ENCODE measurements at regions not wholly inside any gene's neighbourhood (a gene's known extent, or its start where the extent isn't known, plus 50 kb on each side); places are given as distances from the start of the nearest gene placed in this dataset.

GRCh38 chr17:71412803-71413202 lies 708.0 kb upstream of the SOX9 start:
- Histone ChIP-seq H2BK120ac (replicated peaks; ENCODE audit: low read depth, low read length) (no peak overlapping the region), H3K4me3 (ENCODE audit: extremely low read depth in 1 of 4, insufficient read depth in 2 of 4, low read depth in 3 of 4, low read length in 4 of 4) (no peak overlapping the region), H4K8ac (ENCODE audit: extremely low read depth, insufficient read depth, low read length) (no peak overlapping the region), H2BK5ac (ENCODE audit: low read depth, low read length) (no peak overlapping the region), H3K27ac (ENCODE audit: low read depth, low read length) (no peak overlapping the region), H3K27me3 (replicated peaks in 1 of 4; ENCODE audit: control insufficient read depth in 3 of 4, extremely low read depth in 1 of 4, insufficient read depth in 3 of 4, low read length in 3 of 4) (no peaks in the 10 kb centered on the region), H3K4ac (replicated peaks; ENCODE audit: insufficient read length, low read depth, low read length) (no peak overlapping the region), H3K23me2 (ENCODE audit: low read depth, low read length) (no peaks in the 10 kb centered on the region), H2AFZ (ENCODE audit: low read length) (no peak overlapping the region), H4K5ac (ENCODE audit: insufficient read length, low read depth, low read length) (no peak overlapping the region), H2BK15ac (ENCODE audit: low read length) (no peak overlapping the region), H2AK5ac (ENCODE audit: low read depth, low read length) (no peak overlapping the region), H2BK12ac (ENCODE audit: low read depth, low read length) (no peak overlapping the region), H3K4me1 (replicated peaks in 1 of 4; ENCODE audit: control insufficient read depth in 3 of 4, insufficient read depth in 4 of 4, low read length in 3 of 4) (no peaks in the 10 kb centered on the region), H2BK20ac (ENCODE audit: low read length) (no peak overlapping the region), H4K91ac (replicated peaks; ENCODE audit: insufficient read length, low read length) (no peak overlapping the region), H3K23ac (ENCODE audit: insufficient read length) (no peak overlapping the region), H3K36me3 (ENCODE audit: control insufficient read depth in 2 of 4, insufficient read depth in 4 of 4, low read length in 3 of 4) (no peaks in the 10 kb centered on the region), H3K79me1 (ENCODE audit: low read depth, low read length) (no peaks in the 10 kb centered on the region), H3K18ac (ENCODE audit: extremely low read depth, low read length) (no peak overlapping the region), H3K79me2 (ENCODE audit: control insufficient read depth in 1 of 2, insufficient read depth in 2 of 2, low read length in 2 of 2) (no peaks in the 10 kb centered on the region), H3K56ac (replicated peaks; ENCODE audit: insufficient read length, low read depth, low read length) (no peak overlapping the region), H3K9ac (replicated peaks in 1 of 4; ENCODE audit: extremely low read depth in 1 of 4, low read depth in 3 of 4, low read length in 3 of 4) (no peak overlapping the region), H4K20me1 (replicated peaks in 1 of 2; ENCODE audit: control insufficient read depth in 1 of 2, insufficient read depth in 2 of 2, low read length in 2 of 2) (no peaks in the 10 kb centered on the region), H3K9me3 (ENCODE audit: insufficient read depth in 2 of 2, low read depth in 1 of 2, low read length in 1 of 2) (peaks cover 0 to 4% of the 10 kb centered on the region in 2 experiments; a peak in 1 of 4 replicates), H3K4me2 (ENCODE audit: insufficient read depth in 1 of 2, low read depth in 2 of 2, low read length in 2 of 2) (no peak overlapping the region), H3K14ac (ENCODE audit: insufficient read length) (no peak overlapping the region)
- POLR2A ChIA-PET (ENCODE audit: partially characterized antibody), result no interaction called here
- FAIRE-seq (no peak), DNase-seq (ENCODE audit: low read depth in 1 of 2, low spot score in 2 of 2) (no peak)
- no peak for TF ChIP-seq SUZ12 (IDR thresholded peaks at IDR 0.05; ENCODE audit: low read length)
- no peak for TF ChIP-seq CEBPB (IDR thresholded peaks at IDR 0.05; ENCODE audit: low read depth, low read length)
- no peak for TF ChIP-seq CTCF (IDR thresholded peaks at IDR 0.05; ENCODE audit: control extremely low read depth in 1 of 3, insufficient read depth in 1 of 3, low read depth in 1 of 3, low read length in 3 of 3)
- no peak for TF ChIP-seq POLR2AphosphoS5 (IDR thresholded peaks at IDR 0.05; ENCODE audit: low read depth, low read length)
- no peak for TF ChIP-seq ATF3 (IDR thresholded peaks at IDR 0.05; ENCODE audit: insufficient read depth, low read depth, low read length)
- CTCF ChIA-PET (ENCODE audit: partially characterized antibody), result no interaction called here
- WGBS, 2 experiments (ENCODE audit: extremely low coverage in 1 of 2, insufficient coverage in 1 of 2, insufficient read length in 1 of 2, insufficient replicate concordance in 2 of 2, low coverage in 1 of 2, low lambda C conversion rate in 2 of 2, missing lambda C conversion rate in 1 of 2), result 93% methylated on average over 5 of the region's 5 CpGs; no CpG with 5 or more reads in 1 of the 2 experiments
